Nephron (organoid): ENCODE measurements at regions not wholly inside any gene's neighbourhood (a gene's known extent, or its start where the extent isn't known, plus 50 kb on each side); places are given as distances from the start of the nearest gene placed in this dataset.
"Not testable (repeated sequence)": the region's sequence is repeated elsewhere in the genome, so short reads cannot be mapped to it uniquely, and the experiment has no call there.

Experiments
- H3K27ac Mint-ChIP-seq, 3 experiments: 2 replicates each; pipeline ENCODE4 v1.8.0; 2020; ENCODE audit warnings: mixed read lengths in 3 of 3, mild to moderate bottlenecking in 2 of 3, moderate library complexity in 1 of 3
- H3K27me3 Mint-ChIP-seq: 2 replicates; pipeline ENCODE4 v1.8.0; 2021; ENCODE audit warnings: low read depth, mild to moderate bottlenecking, moderate library complexity, mixed read lengths
- H3K36me3 Mint-ChIP-seq: 2 replicates; pipeline ENCODE4 v1.8.0; 2020; ENCODE audit warnings: low read depth, mixed read lengths
- H3K4me1 Mint-ChIP-seq: 2 replicates; pipeline ENCODE4 v1.8.0; 2020; ENCODE audit warnings: mixed read lengths
- H3K4me3 Mint-ChIP-seq, 3 experiments: 2 replicates each; pipeline ENCODE4 v1.8.0; 2020; ENCODE audit warnings: mild to moderate bottlenecking in 3 of 3, mixed read lengths in 3 of 3, moderate library complexity in 2 of 3
- H3K9me3 Mint-ChIP-seq: 2 replicates; pipeline ENCODE4 v1.8.0; 2020; ENCODE audit warnings: mixed read lengths
- TF ChIP-seq, protein P1 (sequence below), 3 experiments: fragments of 200-600 bp; sonication (generic); IDR thresholded peaks; one replicate each; pipeline ENCODE4 v1.5.0; 2021; ENCODE audit warnings: antibody characterized with exemption in 3 of 3; ENCODE audit not compliant: unreplicated experiment in 3 of 3

DNA sequence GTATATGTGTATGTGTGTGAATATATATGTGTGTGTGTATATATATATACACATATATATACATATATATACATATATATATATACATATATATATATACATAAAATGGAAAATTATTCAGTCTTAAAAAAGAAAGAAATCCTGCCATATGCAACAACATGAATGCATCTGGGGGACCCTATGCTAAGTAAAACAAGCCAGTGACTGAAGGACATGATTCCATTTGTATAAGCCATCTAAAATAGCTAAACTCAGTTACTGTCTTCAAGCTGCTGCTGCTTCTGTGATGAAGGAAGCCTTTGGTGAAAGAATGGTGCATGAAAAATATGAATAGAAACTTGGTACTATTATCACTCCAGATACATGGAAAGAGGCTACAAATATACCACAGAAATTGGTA lies 118.6 kb downstream of the ATXN7L3B start:
- Mint-ChIP-seq H3K4me3 (no peak overlapping the region), H3K27me3 (no peaks in the 10 kb centered on the region), H3K9me3 (peaks cover 3% of the 10 kb centered on the region), H3K36me3 (no peaks in the 10 kb centered on the region), H3K27ac (no peak overlapping the region), H3K4me1 (no peaks in the 10 kb centered on the region)
- TF ChIP-seq, protein P1, sequence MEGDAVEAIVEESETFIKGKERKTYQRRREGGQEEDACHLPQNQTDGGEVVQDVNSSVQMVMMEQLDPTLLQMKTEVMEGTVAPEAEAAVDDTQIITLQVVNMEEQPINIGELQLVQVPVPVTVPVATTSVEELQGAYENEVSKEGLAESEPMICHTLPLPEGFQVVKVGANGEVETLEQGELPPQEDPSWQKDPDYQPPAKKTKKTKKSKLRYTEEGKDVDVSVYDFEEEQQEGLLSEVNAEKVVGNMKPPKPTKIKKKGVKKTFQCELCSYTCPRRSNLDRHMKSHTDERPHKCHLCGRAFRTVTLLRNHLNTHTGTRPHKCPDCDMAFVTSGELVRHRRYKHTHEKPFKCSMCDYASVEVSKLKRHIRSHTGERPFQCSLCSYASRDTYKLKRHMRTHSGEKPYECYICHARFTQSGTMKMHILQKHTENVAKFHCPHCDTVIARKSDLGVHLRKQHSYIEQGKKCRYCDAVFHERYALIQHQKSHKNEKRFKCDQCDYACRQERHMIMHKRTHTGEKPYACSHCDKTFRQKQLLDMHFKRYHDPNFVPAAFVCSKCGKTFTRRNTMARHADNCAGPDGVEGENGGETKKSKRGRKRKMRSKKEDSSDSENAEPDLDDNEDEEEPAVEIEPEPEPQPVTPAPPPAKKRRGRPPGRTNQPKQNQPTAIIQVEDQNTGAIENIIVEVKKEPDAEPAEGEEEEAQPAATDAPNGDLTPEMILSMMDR (IDR thresholded peaks at IDR 0.05; ENCODE audit: unreplicated experiment in 3 of 3), result no peak

DNA sequence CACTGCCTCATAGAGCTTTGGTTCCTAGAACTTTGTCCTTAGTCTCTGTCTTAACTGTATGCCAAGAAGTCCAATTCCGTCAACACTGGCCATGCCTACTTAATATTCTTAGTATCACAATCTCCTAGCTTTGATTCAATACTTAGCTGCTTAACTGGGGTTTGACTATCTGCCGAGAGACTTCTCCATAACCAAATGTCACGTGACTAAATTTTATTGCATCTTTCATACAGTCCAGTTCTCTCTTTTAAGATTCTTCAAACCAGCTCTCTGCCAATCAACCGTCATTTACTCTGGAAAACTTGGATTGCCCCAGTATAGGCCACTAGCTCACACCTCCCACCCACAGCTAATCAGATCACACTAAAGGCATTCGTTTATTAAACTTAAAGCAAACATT lies 122.8 kb downstream of the ATXN7L3B start:
- H3K4me3 Mint-ChIP-seq, result no peak overlapping the region
- no peaks in the 10 kb centered on the region for H3K36me3 Mint-ChIP-seq
- H3K4me1 Mint-ChIP-seq, result no peaks in the 10 kb centered on the region

DNA sequence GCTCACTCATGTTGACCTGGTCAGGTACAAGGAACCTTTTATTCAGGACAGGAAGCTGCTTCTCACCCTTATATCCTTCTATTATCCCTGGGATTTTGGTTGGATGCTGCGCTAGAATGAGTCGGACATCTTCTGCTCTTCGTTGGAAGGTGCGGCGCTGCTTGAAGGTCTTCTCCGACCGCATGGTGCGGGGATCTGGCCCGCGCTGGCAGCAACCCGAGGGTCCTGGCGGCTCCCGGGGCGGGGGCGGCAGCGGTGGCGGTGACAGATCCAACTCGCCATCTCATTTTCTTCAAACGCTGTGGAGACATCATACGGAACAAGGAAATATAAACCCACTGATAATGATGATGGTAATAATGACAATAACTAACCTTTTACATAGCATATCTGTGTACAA lies 126.3 kb downstream of the ATXN7L3B start:
- Mint-ChIP-seq H3K4me1 (no peaks in the 10 kb centered on the region), H3K27ac (no peak overlapping the region), H3K27me3 (no peaks in the 10 kb centered on the region), H3K9me3 (no peaks in the 10 kb centered on the region), H3K4me3 (no peak overlapping the region), H3K36me3 (no peaks in the 10 kb centered on the region)
- TF ChIP-seq, protein P1 (IDR thresholded peaks at IDR 0.05; ENCODE audit: unreplicated experiment in 3 of 3), result no peak

More for the DNA sequence above, 122.8 kb downstream of the ATXN7L3B start:
- Mint-ChIP-seq H3K9me3 (no peaks in the 10 kb centered on the region), H3K27me3 (no peaks in the 10 kb centered on the region), H3K27ac (no peak overlapping the region)
- TF ChIP-seq, protein P1 (IDR thresholded peaks at IDR 0.05; ENCODE audit: unreplicated experiment in 3 of 3), result no peak

DNA sequence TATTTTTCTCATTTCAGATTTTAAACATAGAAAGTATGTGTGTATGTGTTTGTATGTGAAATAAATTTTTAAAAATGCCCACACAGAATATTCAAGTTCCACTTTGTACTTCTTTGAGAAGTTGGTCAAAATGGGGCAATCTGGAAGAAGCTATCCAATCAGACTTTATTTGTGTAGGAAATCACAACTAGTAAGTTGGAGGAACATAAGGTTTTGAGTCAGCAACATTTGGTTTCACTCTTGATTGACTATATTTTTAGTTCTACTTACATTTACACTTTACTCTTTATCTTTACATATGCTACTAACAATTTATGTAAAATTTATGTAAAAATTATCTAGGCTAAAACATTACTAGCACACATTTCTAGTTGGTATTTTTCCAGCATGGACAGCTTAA lies 128.1 kb downstream of the ATXN7L3B start:
- Mint-ChIP-seq H3K4me1 (no peaks in the 10 kb centered on the region), H3K27me3 (no peaks in the 10 kb centered on the region), H3K27ac (no peak overlapping the region), H3K36me3 (no peaks in the 10 kb centered on the region), H3K9me3 (no peaks in the 10 kb centered on the region), H3K4me3 (no peak overlapping the region)
- TF ChIP-seq, protein P1 (IDR thresholded peaks at IDR 0.05; ENCODE audit: unreplicated experiment in 3 of 3), result no peak

DNA sequence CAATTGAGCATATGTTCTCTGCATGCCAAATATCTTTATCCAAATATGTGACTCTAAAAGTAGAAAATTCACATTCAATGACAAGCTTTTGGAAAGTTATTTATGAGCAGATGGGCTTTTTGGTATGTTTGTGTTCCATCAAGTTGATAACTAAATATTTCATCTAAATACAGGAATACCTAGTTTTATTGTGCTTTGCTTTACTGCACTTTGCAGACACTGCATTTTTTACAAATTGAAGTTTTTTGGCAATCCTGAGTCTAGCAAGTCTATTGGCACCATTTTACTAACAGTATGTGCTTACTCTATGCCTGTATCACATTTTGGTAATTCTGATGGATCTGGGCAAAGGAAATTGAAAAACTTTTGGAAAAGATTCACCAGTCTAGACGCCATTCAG lies 133.8 kb downstream of the ATXN7L3B start:
- Mint-ChIP-seq H3K4me1 (no peaks in the 10 kb centered on the region), H3K4me3 (no peak overlapping the region), H3K27me3 (no peaks in the 10 kb centered on the region), H3K36me3 (no peaks in the 10 kb centered on the region), H3K9me3 (no peaks in the 10 kb centered on the region), H3K27ac (no peak overlapping the region)
- TF ChIP-seq, protein P1 (IDR thresholded peaks at IDR 0.05; ENCODE audit: unreplicated experiment in 3 of 3), result no peak

DNA sequence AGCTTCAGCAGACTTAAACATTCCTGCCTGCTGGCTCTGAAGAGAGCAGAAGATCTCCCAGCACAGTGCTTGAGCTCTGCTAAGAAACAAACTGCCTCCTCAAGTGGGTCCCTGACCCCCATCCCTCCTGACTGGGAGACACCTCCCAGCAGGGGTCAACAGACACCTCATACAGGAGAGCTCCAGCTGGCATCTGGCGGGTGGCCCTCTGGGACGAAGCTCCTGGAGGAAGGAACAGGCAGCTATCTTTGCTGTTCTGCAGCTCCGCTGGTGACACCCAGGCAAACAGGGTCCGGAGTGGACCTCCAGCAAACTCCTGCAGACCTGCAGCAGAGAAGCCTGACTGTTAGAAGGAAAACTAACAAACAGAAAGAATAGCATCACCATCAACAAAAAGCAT lies 139.3 kb downstream of the ATXN7L3B start:
- H3K4me3 Mint-ChIP-seq, H3K4me1 Mint-ChIP-seq, H3K27me3 Mint-ChIP-seq, H3K27ac Mint-ChIP-seq, H3K36me3 Mint-ChIP-seq: not testable (repeated sequence)
- peaks cover 12% of the 10 kb centered on the region for H3K9me3 Mint-ChIP-seq
